IgD-negative memory B cell (primary cell): ENCODE measurements at regions not wholly inside any gene's neighbourhood (a gene's known extent, or its start where the extent isn't known, plus 50 kb on each side); places are given as distances from the start of the nearest gene placed in this dataset.
A peak's percentile ranks its signal among the peaks of the same experiment; 100 is the strongest.

Experiments used
- H3K27ac Mint-ChIP-seq, 3 donors: one replicate each; pipeline ENCODE4 v1.8.0; 2020 to 2022; ENCODE audit warnings: mild to moderate bottlenecking in 3 of 3, mixed read lengths in 3 of 3, moderate library complexity in 1 of 3
- H3K27me3 Mint-ChIP-seq: one replicate; pipeline ENCODE4 v1.8.0; 2021; ENCODE audit warnings: mixed read lengths
- H3K36me3 Mint-ChIP-seq: one replicate; pipeline ENCODE4 v1.8.0; 2020; ENCODE audit warnings: mild to moderate bottlenecking, mixed read lengths
- H3K4me1 Mint-ChIP-seq, 3 donors: one replicate each; pipeline ENCODE4 v1.8.0; 2020 to 2022; ENCODE audit warnings: mixed read lengths in 3 of 3, mild to moderate bottlenecking in 1 of 3
- H3K4me3 Mint-ChIP-seq, 4 donors: one replicate each; pipeline ENCODE4 v1.8.0; 2020 to 2022; ENCODE audit warnings: mild to moderate bottlenecking in 4 of 4, mixed read lengths in 4 of 4, moderate library complexity in 3 of 4
- H3K9me3 Mint-ChIP-seq, 3 donors: one replicate each; pipeline ENCODE4 v1.8.0; 2020 to 2021; ENCODE audit warnings: mixed read lengths in 3 of 3, mild to moderate bottlenecking in 1 of 3

- Mint-ChIP-seq H3K4me3 (no peak overlapping the region), H3K27ac (no peak overlapping the region), H3K4me1 (no peaks in the 10 kb centered on the region), H3K9me3 (peaks cover 0 to 4% (median 3%) of the 10 kb centered on the region in 3 donors), H3K36me3 (peaks cover 2% of the 10 kb centered on the region), H3K27me3 (peaks cover 16% of the 10 kb centered on the region)
These were observed 88.4 kb upstream of the TARDBP start for GRCh38 chr1:10924030-10924429.

DNA sequence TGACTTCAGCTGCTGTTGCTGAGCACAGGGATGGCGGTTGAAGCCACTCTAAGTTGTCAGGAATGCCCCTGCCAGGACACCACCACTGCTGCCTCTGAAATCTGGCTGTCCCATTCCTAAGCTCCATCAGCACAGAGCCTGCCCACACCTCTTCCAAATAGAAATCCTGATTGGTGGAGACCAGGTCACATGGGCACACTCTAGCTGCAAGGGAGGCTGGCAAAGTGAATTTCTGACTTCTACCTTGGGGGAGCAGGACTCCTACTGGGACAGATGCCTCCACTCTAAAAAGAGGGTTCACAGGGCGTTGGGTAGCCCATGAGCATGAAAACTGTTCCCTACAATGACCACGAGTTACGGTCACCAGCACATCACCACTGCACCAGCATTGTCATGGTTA is 83.8 kb upstream of the TARDBP start:
- Mint-ChIP-seq H3K36me3 (no peaks in the 10 kb centered on the region), H3K4me3 (no peak overlapping the region), H3K9me3 (peaks cover 0 to 4% (median 0%) of the 10 kb centered on the region in 3 donors), H3K27ac (no peak overlapping the region), H3K4me1 (peaks cover 0 to 2% (median 0%) of the 10 kb centered on the region in 3 donors), H3K27me3 (peaks cover 9% of the 10 kb centered on the region)

DNA sequence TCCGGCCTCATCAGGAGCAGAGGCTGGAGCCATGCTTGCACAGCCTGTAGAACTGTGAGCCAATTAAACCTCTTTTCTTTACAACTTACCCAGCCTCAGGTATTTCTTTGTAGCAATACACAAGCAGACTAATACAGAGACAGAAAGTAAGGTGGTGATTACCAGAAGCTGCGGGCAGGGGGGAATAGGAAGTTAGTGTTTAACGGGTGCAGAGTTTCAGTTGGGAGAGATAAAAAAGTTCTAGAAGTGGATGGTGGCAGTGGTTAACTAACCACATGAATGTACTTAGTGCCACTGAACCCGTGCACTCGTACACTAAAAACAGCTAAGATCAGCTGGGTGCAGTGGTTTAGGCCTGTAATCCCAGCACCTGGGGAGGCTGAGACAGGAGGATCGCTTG is 80.4 kb upstream of the TARDBP start:
- Mint-ChIP-seq H3K36me3 (no peaks in the 10 kb centered on the region), H3K27me3 (peaks cover 7% of the 10 kb centered on the region), H3K9me3 (no peaks in the 10 kb centered on the region), H3K4me1 (peaks cover 0 to 2% (median 0%) of the 10 kb centered on the region in 3 donors), H3K4me3 (no peak overlapping the region), H3K27ac (peak overlapping the region in 1 of 3 donors; percentile 76)

GRCh38 chr1:10934150-10934818 is 78.2 kb upstream of the TARDBP start:
- no peak overlapping the region for H3K27ac Mint-ChIP-seq
- peak overlapping the region in 1 of 4 donors; percentile 75 for H3K4me3 Mint-ChIP-seq
- no peaks in the 10 kb centered on the region for H3K36me3 Mint-ChIP-seq
- H3K4me1 Mint-ChIP-seq: peaks cover 0 to 2% (median 0%) of the 10 kb centered on the region in 3 donors
- H3K9me3 Mint-ChIP-seq: no peaks in the 10 kb centered on the region
- peaks cover 7% of the 10 kb centered on the region for H3K27me3 Mint-ChIP-seq

DNA sequence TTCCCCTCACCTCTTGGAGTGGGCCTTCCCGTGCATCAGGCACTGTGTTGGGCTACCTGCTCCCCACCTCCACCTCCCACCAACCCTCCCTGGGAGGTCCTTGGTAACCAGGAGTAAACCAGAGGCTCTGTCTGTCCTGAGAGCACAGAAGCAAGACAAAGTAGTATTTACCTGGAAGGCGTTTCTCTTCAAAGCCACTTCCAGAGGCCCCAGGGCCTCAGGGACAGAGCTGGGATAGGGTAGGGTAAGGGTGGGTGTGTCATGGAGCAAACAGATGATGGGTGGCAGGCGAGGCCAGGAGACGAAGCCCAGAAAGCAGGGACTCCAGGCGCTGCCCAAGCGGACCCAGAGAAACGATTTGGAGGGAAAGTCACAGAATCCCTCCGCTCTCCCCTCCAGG is 77.2 kb upstream of the TARDBP start:
- peaks cover 3 to 6% (median 5%) of the 10 kb centered on the region in 3 donors for H3K4me1 Mint-ChIP-seq
- H3K27me3 Mint-ChIP-seq: peaks cover 12% of the 10 kb centered on the region
- H3K27ac Mint-ChIP-seq: no peak overlapping the region
- no peaks in the 10 kb centered on the region for H3K9me3 Mint-ChIP-seq
- no peaks in the 10 kb centered on the region for H3K36me3 Mint-ChIP-seq
- no peak overlapping the region for H3K4me3 Mint-ChIP-seq

GRCh38 chr1:10935724-10936123 is 76.7 kb upstream of the TARDBP start:
- H3K27me3 Mint-ChIP-seq: peaks cover 16% of the 10 kb centered on the region
- peaks cover 3 to 7% (median 5%) of the 10 kb centered on the region in 3 donors for H3K4me1 Mint-ChIP-seq

GRCh38 chr1:10936998-10937901 is 75.2 kb upstream of the TARDBP start:
- H3K9me3 Mint-ChIP-seq: no peaks in the 10 kb centered on the region
- no peaks in the 10 kb centered on the region for H3K36me3 Mint-ChIP-seq
- H3K4me3 Mint-ChIP-seq: no peak overlapping the region
- H3K27ac Mint-ChIP-seq: peak overlapping the region in 1 of 3 donors; percentile 16
- H3K27me3 Mint-ChIP-seq: peaks cover 22% of the 10 kb centered on the region
- peaks cover 3 to 5% (median 5%) of the 10 kb centered on the region in 3 donors for H3K4me1 Mint-ChIP-seq

More at GRCh38 chr1:10935724-10936123, 76.7 kb upstream of the TARDBP start:
- Mint-ChIP-seq H3K27ac (no peak overlapping the region), H3K9me3 (no peaks in the 10 kb centered on the region), H3K4me3 (peak overlapping the region in 1 of 4 donors; percentile 28), H3K36me3 (no peaks in the 10 kb centered on the region)

DNA sequence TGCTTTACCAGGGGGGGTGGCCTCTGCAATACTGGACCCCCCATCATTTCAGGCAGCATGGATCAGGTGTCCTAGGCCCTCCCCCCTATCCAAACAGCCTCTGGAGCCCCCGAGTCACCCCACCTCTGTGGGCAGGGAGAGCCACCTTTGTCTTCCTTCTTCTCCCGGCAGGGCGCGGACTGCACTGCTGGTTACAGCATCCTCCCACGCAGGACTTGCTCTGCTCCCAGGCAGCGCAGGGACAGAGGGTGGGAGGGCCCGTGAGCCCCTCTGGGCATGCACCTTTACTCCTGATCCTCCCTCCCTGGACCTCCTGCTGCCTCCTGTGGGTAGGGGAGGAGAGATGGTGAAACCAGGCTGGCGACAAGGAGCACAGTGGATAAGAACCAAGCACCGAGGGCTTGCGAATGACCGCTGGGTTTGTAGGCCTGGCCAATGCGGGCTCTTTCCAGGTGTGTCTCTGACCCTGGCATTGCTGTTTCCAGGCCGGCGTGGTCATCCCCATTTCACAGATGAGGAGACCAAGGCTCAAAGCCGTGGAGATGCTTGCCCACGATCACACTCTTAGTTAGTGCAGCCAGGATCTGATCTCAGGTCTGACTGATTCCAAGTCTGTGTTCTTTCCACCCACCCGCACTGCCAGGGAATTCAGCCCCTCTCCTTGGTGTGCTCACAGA is 73.6 kb upstream of the TARDBP start:
- H3K9me3 Mint-ChIP-seq: no peaks in the 10 kb centered on the region
- H3K4me1 Mint-ChIP-seq: peaks cover 5 to 9% (median 8%) of the 10 kb centered on the region in 3 donors
- peaks cover 2% of the 10 kb centered on the region for H3K36me3 Mint-ChIP-seq
- no peak overlapping the region for H3K27ac Mint-ChIP-seq
- no peak overlapping the region for H3K4me3 Mint-ChIP-seq
- H3K27me3 Mint-ChIP-seq: peaks cover 32% of the 10 kb centered on the region

DNA sequence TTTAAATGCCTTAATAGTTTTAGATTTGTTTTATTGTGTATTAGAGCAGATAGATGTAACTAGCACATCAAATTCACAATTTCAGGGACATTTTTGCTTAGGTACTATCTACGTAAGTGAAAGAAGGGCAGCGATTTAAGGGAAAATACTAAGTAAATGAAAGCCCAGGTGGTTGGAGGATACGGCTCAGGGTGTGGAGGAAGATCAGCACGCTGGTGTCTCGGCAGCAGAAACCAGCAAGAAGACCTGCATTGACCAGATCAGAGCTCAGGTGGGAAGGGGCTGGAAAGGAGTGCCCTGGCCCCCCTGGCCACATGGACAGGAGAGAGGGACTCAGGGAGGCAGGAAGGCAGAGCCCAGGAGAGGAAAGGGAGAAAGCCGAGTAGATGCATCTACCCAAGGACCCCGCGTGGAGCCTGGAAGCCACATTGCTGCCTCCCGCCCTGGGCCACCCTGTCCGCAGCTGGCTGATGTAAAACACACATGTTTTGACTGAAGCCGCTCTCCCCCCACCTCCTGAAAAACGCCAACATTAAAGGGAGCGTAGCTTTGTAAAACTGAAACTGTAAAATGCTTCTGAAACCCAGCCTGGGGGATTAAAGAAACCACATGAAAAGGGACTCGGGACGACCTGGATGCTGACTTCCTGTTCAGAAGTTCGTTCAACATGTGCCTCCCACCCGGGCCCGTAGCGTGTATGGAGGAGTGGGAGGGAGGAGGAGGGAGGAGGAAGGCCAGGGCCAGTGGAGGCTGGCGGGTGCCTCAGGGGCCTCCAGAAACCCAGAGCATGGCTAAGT is 72.6 kb upstream of the TARDBP start:
- Mint-ChIP-seq H3K4me1 (peaks cover 5 to 11% (median 9%) of the 10 kb centered on the region in 3 donors), H3K27me3 (peaks cover 33% of the 10 kb centered on the region), H3K4me3 (peak overlapping the region in 1 of 4 donors; percentile 73), H3K9me3 (no peaks in the 10 kb centered on the region), H3K36me3 (peaks cover 3% of the 10 kb centered on the region), H3K27ac (peak overlapping the region in 1 of 3 donors; percentile 47)

GRCh38 chr1:10940451-10940804 is 72.0 kb upstream of the TARDBP start:
- H3K4me1 Mint-ChIP-seq: peaks cover 6 to 11% (median 9%) of the 10 kb centered on the region in 3 donors
- peaks cover 36% of the 10 kb centered on the region for H3K27me3 Mint-ChIP-seq
- H3K27ac Mint-ChIP-seq: peak overlapping the region in 1 of 3 donors; percentile 53
- no peak overlapping the region for H3K4me3 Mint-ChIP-seq
- no peaks in the 10 kb centered on the region for H3K9me3 Mint-ChIP-seq
- H3K36me3 Mint-ChIP-seq: peaks cover 3% of the 10 kb centered on the region

GRCh38 chr1:10940838-10941237 is 71.6 kb upstream of the TARDBP start:
- Mint-ChIP-seq H3K9me3 (no peaks in the 10 kb centered on the region), H3K4me1 (peaks cover 8 to 11% (median 9%) of the 10 kb centered on the region in 3 donors)

DNA sequence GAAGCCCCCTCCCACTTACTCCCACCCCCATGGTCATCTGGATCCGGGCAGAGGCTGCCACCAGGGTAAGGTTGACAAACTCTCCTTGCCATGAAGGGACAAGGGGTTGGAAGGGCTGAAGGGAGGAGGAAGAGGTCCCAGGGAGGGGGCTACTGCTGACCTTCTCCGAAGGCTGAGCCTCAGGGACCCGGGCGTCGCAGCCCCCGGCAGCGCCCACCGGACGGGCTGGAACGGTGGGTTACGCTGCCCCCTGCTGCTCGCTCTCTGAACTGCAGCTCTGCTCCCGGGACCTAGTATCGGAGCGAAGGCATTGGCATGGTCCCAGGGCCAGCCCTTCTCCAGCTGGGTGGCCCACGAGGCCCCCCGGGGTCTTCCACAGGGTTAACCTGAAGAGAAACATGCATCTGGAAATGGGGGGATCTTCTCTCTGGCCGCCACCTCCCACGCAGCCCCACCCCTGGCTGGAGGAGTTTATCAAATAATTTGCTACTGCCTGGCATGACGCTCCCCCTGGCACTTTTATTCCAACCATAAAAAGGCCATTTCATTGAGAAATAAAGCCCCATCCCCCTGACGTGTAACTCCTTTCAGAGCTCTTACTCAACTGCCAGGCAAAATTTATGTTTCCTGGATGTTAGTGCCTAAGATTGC is 70.4 kb upstream of the TARDBP start:
- no peaks in the 10 kb centered on the region for H3K9me3 Mint-ChIP-seq
- peaks cover 33% of the 10 kb centered on the region for H3K27me3 Mint-ChIP-seq
- H3K27ac Mint-ChIP-seq: no peak overlapping the region
- H3K4me3 Mint-ChIP-seq: peak overlapping the region in 1 of 4 donors; percentile 66
- H3K36me3 Mint-ChIP-seq: peaks cover 7% of the 10 kb centered on the region
- peaks cover 8 to 11% (median 9%) of the 10 kb centered on the region in 3 donors for H3K4me1 Mint-ChIP-seq

More at GRCh38 chr1:10940838-10941237, 71.6 kb upstream of the TARDBP start:
- Mint-ChIP-seq H3K27ac (peak overlapping the region in 1 of 3 donors; percentile 16), H3K36me3 (peaks cover 7% of the 10 kb centered on the region), H3K27me3 (peaks cover 34% of the 10 kb centered on the region), H3K4me3 (no peak overlapping the region)

DNA sequence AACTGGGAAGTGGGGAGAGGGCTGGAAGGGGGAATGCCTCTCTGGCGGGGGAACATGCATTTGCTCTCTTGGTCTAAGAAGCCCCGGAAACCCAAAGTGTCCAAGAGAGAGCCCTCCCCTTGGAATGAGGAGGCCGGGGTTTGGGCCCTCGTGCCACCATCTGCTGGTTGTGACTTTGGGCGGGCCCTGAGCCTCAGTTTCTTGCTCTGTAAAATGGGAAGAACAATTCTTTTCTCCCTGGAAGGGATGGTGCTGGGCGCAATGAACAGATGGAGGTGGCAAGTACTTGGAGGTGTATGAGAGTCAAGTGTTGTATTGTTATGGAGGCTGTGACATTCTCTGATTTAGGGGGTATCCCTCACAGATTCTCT is 69.9 kb upstream of the TARDBP start:
- H3K9me3 Mint-ChIP-seq: no peaks in the 10 kb centered on the region
- H3K27ac Mint-ChIP-seq: no peak overlapping the region
- peaks cover 8 to 11% (median 9%) of the 10 kb centered on the region in 3 donors for H3K4me1 Mint-ChIP-seq
- H3K27me3 Mint-ChIP-seq: peaks cover 33% of the 10 kb centered on the region
- H3K36me3 Mint-ChIP-seq: peaks cover 7% of the 10 kb centered on the region
- peak overlapping the region in 1 of 4 donors; percentile 36 for H3K4me3 Mint-ChIP-seq

DNA sequence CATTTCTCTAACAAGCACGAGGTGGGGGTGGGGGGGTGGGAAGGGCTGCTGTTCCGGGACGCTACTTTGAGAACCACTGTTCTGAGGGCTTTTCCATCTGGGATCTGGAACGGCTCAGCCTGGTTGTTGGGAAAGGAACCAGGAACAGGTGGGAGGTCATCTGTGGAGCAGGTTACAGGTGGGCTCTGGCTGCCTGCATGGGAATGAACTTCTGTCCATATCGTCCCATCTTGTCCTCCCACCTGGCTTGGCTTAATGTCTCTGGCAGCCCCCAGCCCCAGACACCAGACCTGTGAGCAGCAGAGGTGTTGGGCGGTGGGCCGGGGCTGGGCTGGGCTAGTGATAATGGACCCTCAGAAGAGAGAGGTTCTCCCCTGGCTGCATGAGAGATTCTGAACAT is 69.4 kb upstream of the TARDBP start:
- H3K27me3 Mint-ChIP-seq: peaks cover 33% of the 10 kb centered on the region
- peaks cover 7% of the 10 kb centered on the region for H3K36me3 Mint-ChIP-seq
- peaks cover 8 to 11% (median 9%) of the 10 kb centered on the region in 3 donors for H3K4me1 Mint-ChIP-seq
- H3K9me3 Mint-ChIP-seq: no peaks in the 10 kb centered on the region
- no peak overlapping the region for H3K27ac Mint-ChIP-seq
- H3K4me3 Mint-ChIP-seq: peak overlapping the region in 1 of 4 donors; percentile 36
